DOHH2 (cell line): ENCODE measurements at regions not wholly inside any gene's neighbourhood (a gene's known extent, or its start where the extent isn't known, plus 50 kb on each side); places are given as distances from the start of the nearest gene placed in this dataset.

Source experiments
- CTCF ChIP-seq: fragments of 200-600 bp; sonication (generic); IDR thresholded peaks from one replicate; pipeline ENCODE4 v1.5.1; 2014; ENCODE audit warnings: antibody characterized with exemption, mild to moderate bottlenecking, low read depth, low read length; ENCODE audit not compliant: poor library complexity, severe bottlenecking
- EZH2phosphoT487 ChIP-seq: fragments of 200-600 bp; sonication (generic); IDR thresholded peaks from 2 replicates; pipeline ENCODE4 v1.6.1; 2017; ENCODE audit warnings: borderline replicate concordance, mild to moderate bottlenecking, antibody characterized with exemption, low read length, moderate library complexity, mixed read lengths

- TF ChIP-seq CTCF (no peak), EZH2phosphoT487 (no peak)
Observed at GRCh38 chr3:110822971-110823370, 248.6 kb upstream of the NECTIN3 start.
